Caco-2 (cell line): ENCODE measurements at regions not wholly inside any gene's neighbourhood (a gene's known extent, or its start where the extent isn't known, plus 50 kb on each side); places are given as distances from the start of the nearest gene placed in this dataset.

Experiments used
- BruUV-seq: library from RNA; stranded (reverse); fragments of 400-500 nt; replicated peaks from 2 replicates; lab custom pipeline; 2021; lab: Mats Ljungman, UMichigan
- CTCF ChIA-PET: fragments of 300-600 bp; sonication (Branson Sonifier 250); formaldehyde crosslinking; loops from one replicate; lab custom pipeline; 2022; ENCODE audit warnings: antibody characterized with exemption; lab: Charles Lee
- POLR2A ChIA-PET: fragments of 300-600 bp; sonication (Branson Sonifier 250); formaldehyde crosslinking; loops from one replicate; lab custom pipeline; 2022; ENCODE audit warnings: antibody characterized with exemption; lab: Charles Lee
- DNase-seq, 2 experiments: peaks; one replicate each; pipeline versions ENCODE4 v3.0.0 to v3.0.0-alpha.2; 2020 to 2022
- H3K27me3 ChIP-seq: replicated peaks from 2 replicates; pipeline ENCODE4 v1.6.0; 2011; ENCODE audit warnings: low read length; ENCODE audit not compliant: control insufficient read depth, insufficient read depth
- H3K36me3 ChIP-seq: 2 replicates; pipeline ENCODE4 v1.5.1; 2011; ENCODE audit warnings: low read length; ENCODE audit not compliant: control insufficient read depth, insufficient read depth
- H3K4me1 ChIP-seq: fragments of 250-450 bp; sonication (Bioruptor Pico); 2 replicates; pipeline ENCODE4 v1.5.1; 2020; ENCODE audit warnings: mild to moderate bottlenecking
- H3K4me3 ChIP-seq: 2 replicates; pipeline ENCODE4 v1.5.1; 2011; ENCODE audit warnings: low read depth, mild to moderate bottlenecking, control low read depth, low read length
- H3K9me3 ChIP-seq: fragments of 250-450 bp; sonication (Bioruptor Pico); 2 replicates; pipeline ENCODE4 v1.5.1; 2020; ENCODE audit warnings: mild to moderate bottlenecking, moderate library complexity
- H3K27ac Mint-ChIP-seq: one replicate; pipeline ENCODE4 v1.8.0; 2022; ENCODE audit warnings: mixed read lengths; ENCODE audit not compliant: unreplicated experiment
- H3K27me3 Mint-ChIP-seq: one replicate; pipeline ENCODE4 v1.8.0; 2022; ENCODE audit warnings: mixed read lengths; ENCODE audit not compliant: insufficient read depth, unreplicated experiment
- H3K36me3 Mint-ChIP-seq: one replicate; pipeline ENCODE4 v1.8.0; 2022; ENCODE audit warnings: mild to moderate bottlenecking, mixed read lengths; ENCODE audit not compliant: insufficient read depth, unreplicated experiment
- H3K4me1 Mint-ChIP-seq: one replicate; pipeline ENCODE4 v1.8.0; 2022; ENCODE audit warnings: low read depth, mixed read lengths; ENCODE audit not compliant: unreplicated experiment
- H3K4me3 Mint-ChIP-seq: one replicate; pipeline ENCODE4 v1.8.0; 2022; ENCODE audit warnings: mild to moderate bottlenecking, moderate library complexity, mixed read lengths; ENCODE audit not compliant: unreplicated experiment
- H3K9me3 Mint-ChIP-seq: one replicate; pipeline ENCODE4 v1.8.0; 2022; ENCODE audit warnings: mixed read lengths; ENCODE audit not compliant: unreplicated experiment
- CTCF ChIP-seq, 2 experiments: fragments of 200-600 bp in 1 of 2; IDR thresholded peaks; 1 replicate in 1 of 2; 2 replicates in 1 of 2; pipeline versions ENCODE4 v1.5.1 to v1.8.0; 2011 to 2022; ENCODE audit warnings: antibody characterized with exemption in 1 of 2, control low read depth in 1 of 2, inconsistent platforms in 1 of 2, low read depth in 1 of 2, low read length in 1 of 2, mild to moderate bottlenecking in 1 of 2, moderate library complexity in 1 of 2; ENCODE audit not compliant: insufficient read depth in 1 of 2, severe bottlenecking in 1 of 2, unreplicated experiment in 1 of 2
- intact Hi-C: fragments of 100-400 bp; cut with micrococcal nuclease; formaldehyde crosslinking; loops from one replicate; pipeline ENCODE4 v1.10.0; 2022; ENCODE audit not compliant: unreplicated experiment

DNA sequence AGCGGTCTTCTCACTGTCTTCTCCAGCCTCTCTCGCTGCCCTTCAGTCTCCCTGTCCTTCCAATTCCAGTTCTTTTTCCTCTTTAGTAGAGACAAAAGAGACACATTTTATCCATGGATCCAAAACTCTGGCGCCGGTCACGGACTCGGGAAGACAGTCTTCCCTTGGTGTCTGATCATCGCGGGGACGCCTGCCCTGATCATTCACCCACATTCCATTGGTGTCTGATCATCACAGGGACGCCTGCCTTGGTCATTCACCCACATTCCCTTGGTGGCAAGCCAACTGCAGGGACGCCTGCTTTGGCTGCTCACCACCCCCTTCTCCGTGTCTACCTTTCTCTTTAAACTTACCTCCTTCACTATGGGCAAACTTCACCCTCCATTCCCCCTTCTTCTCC lies 619.5 kb downstream of the RERGL start:
- Mint-ChIP-seq H3K4me1 (no peaks in the 10 kb centered on the region), H3K9me3 (no peaks in the 10 kb centered on the region), H3K27ac (no peak overlapping the region), H3K36me3 (no peaks in the 10 kb centered on the region), H3K27me3 (peaks cover 2% of the 10 kb centered on the region), H3K4me3 (no peak overlapping the region)
- no TSS peak for BruUV-seq
- DNase-seq: no peak
- H3K27me3 ChIP-seq: no peaks in the 10 kb centered on the region
- ChIA-PET POLR2A (no interaction called here), CTCF (no interaction called here)
- no peaks in the 10 kb centered on the region for H3K4me1 ChIP-seq
- H3K36me3 ChIP-seq: no peaks in the 10 kb centered on the region
- no peaks in the 10 kb centered on the region for H3K9me3 ChIP-seq
- TF ChIP-seq CTCF (IDR thresholded peaks at IDR 0.05; ENCODE audit: insufficient read depth in 1 of 2, low read depth in 1 of 2, low read length in 1 of 2, severe bottlenecking in 1 of 2, unreplicated experiment in 1 of 2): no peak
- H3K4me3 ChIP-seq: no peak overlapping the region
- intact Hi-C loops: no loop called here

GRCh38 chr12:17459214-17459613 lies 630.8 kb downstream of the RERGL start:
- BruUV-seq: no TSS peak
- DNase-seq: no peak
- H3K9me3 ChIP-seq: no peaks in the 10 kb centered on the region
- no peaks in the 10 kb centered on the region for H3K4me1 ChIP-seq
- H3K4me1 Mint-ChIP-seq: no peaks in the 10 kb centered on the region
- H3K27me3 ChIP-seq: no peaks in the 10 kb centered on the region
- H3K9me3 Mint-ChIP-seq: no peaks in the 10 kb centered on the region
- H3K4me3 ChIP-seq: no peak overlapping the region
- no peak overlapping the region for H3K4me3 Mint-ChIP-seq
- ChIA-PET POLR2A (no interaction called here), CTCF (no interaction called here)
- peaks cover 4% of the 10 kb centered on the region for H3K27me3 Mint-ChIP-seq
- no peak overlapping the region for H3K27ac Mint-ChIP-seq
- H3K36me3 Mint-ChIP-seq: no peaks in the 10 kb centered on the region
- intact Hi-C loops: no loop called here
- no peaks in the 10 kb centered on the region for H3K36me3 ChIP-seq
- no peak for TF ChIP-seq CTCF (IDR thresholded peaks at IDR 0.05; ENCODE audit: insufficient read depth in 1 of 2, low read depth in 1 of 2, low read length in 1 of 2, severe bottlenecking in 1 of 2, unreplicated experiment in 1 of 2)

DNA sequence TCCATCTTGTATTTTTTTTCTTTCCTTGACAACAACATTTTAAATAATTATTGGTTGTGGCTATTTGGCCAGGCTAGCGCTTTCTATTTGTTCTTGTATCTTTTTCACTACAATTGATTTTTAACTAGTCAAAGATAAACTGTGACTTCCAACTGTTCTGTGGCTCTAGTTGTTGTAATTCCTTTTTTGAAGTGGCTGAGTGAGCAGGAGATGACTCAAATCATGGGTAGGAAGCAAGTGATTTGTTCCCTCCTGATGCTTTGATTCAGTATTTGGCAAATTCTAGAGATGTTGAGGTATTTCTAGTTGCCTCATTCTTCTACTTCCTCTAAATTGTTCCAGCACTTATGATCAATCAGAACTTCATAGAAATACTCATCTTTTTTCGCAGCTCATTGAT lies 633.5 kb downstream of the RERGL start:
- no peaks in the 10 kb centered on the region for H3K4me1 ChIP-seq
- no peaks in the 10 kb centered on the region for H3K36me3 ChIP-seq
- Mint-ChIP-seq H3K4me3 (no peak overlapping the region), H3K27me3 (peaks cover 4% of the 10 kb centered on the region), H3K27ac (no peak overlapping the region), H3K9me3 (no peaks in the 10 kb centered on the region), H3K4me1 (no peaks in the 10 kb centered on the region), H3K36me3 (no peaks in the 10 kb centered on the region)
- no peaks in the 10 kb centered on the region for H3K9me3 ChIP-seq
- no peak overlapping the region for H3K4me3 ChIP-seq
- no peak for DNase-seq
- CTCF ChIA-PET: no interaction called here
- H3K27me3 ChIP-seq: no peaks in the 10 kb centered on the region
- intact Hi-C loops: no loop called here
- no peak for TF ChIP-seq CTCF (IDR thresholded peaks at IDR 0.05; ENCODE audit: insufficient read depth in 1 of 2, low read depth in 1 of 2, low read length in 1 of 2, severe bottlenecking in 1 of 2, unreplicated experiment in 1 of 2)
- no TSS peak for BruUV-seq
- POLR2A ChIA-PET: no interaction called here
